MM.1S (cell line): ENCODE measurements at regions not wholly inside any gene's neighbourhood (a gene's known extent, or its start where the extent isn't known, plus 50 kb on each side); places are given as distances from the start of the nearest gene placed in this dataset.

Experiments used
- DNase-seq: peaks from one replicate; pipeline ENCODE4 v3.0.0-alpha.2; 2015
- H2AFZ ChIP-seq: fragments of 300-600 bp; sonication (generic); 2 replicates; pipeline ENCODE4 v1.6.0; 2016; ENCODE audit warnings: antibody characterized with exemption, low read length
- H3F3A ChIP-seq: fragments of 300-600 bp; sonication (generic); 2 replicates; pipeline ENCODE4 v1.6.1; 2016; ENCODE audit warnings: mild to moderate bottlenecking, antibody characterized with exemption, low read length, moderate library complexity, mixed read lengths; ENCODE audit not compliant: insufficient read depth
- H3K27ac ChIP-seq: fragments of 300-600 bp; sonication (generic); 2 replicates; pipeline ENCODE4 v1.5.1; 2016; ENCODE audit warnings: mild to moderate bottlenecking, low read length
- H3K27me3 ChIP-seq: fragments of 300-600 bp; sonication (generic); replicated peaks from 2 replicates; pipeline ENCODE4 v1.6.0; 2016; ENCODE audit warnings: low read length; ENCODE audit not compliant: insufficient read depth
- H3K36me3 ChIP-seq: fragments of 300-600 bp; sonication (generic); replicated peaks from 2 replicates; pipeline ENCODE4 v1.6.1; 2016; ENCODE audit warnings: mild to moderate bottlenecking, low read length, mixed read lengths; ENCODE audit not compliant: insufficient read depth
- H3K4me1 ChIP-seq: fragments of 300-600 bp; sonication (generic); 2 replicates; pipeline ENCODE4 v1.6.1; 2016; ENCODE audit warnings: low read length, mixed read lengths
- H3K4me2 ChIP-seq: fragments of 300-600 bp; sonication (generic); 2 replicates; pipeline ENCODE4 v1.6.0; 2016; ENCODE audit warnings: low read depth, low read length
- H3K4me3 ChIP-seq: fragments of 300-600 bp; sonication (generic); 2 replicates; pipeline ENCODE4 v1.5.1; 2016; ENCODE audit warnings: low read length, mixed read lengths
- H3K79me2 ChIP-seq: fragments of 300-600 bp; sonication (generic); 2 replicates; pipeline ENCODE4 v1.6.1; 2016; ENCODE audit warnings: mixed run types, low read length, mixed read lengths
- H3K9ac ChIP-seq: fragments of 300-600 bp; sonication (generic); 2 replicates; pipeline ENCODE4 v1.6.1; 2016; ENCODE audit warnings: low read length, mixed read lengths
- H3K9me2 ChIP-seq: fragments of 300-600 bp; sonication (generic); replicated peaks from 2 replicates; pipeline ENCODE4 v1.6.1; 2016; ENCODE audit warnings: mild to moderate bottlenecking, low read length, mixed read lengths; ENCODE audit not compliant: insufficient read depth
- H3K9me3 ChIP-seq: fragments of 300-600 bp; sonication (generic); replicated peaks from 2 replicates; pipeline ENCODE4 v1.6.1; 2016; ENCODE audit warnings: mild to moderate bottlenecking, low read length, mixed read lengths; ENCODE audit not compliant: insufficient read depth
- H4K20me1 ChIP-seq: fragments of 300-600 bp; sonication (generic); 2 replicates; pipeline ENCODE4 v1.6.1; 2016; ENCODE audit warnings: mild to moderate bottlenecking, low read length, moderate library complexity, mixed read lengths; ENCODE audit not compliant: insufficient read depth
- CTCF ChIP-seq: fragments of 300-600 bp; sonication (generic); IDR thresholded peaks from 2 replicates; pipeline ENCODE4 v1.5.1; 2016; ENCODE audit warnings: antibody characterized with exemption, low read length, mixed read lengths
- EZH2 ChIP-seq: fragments of 300-600 bp; sonication (generic); optimal IDR thresholded peaks from 2 replicates; pipeline ENCODE3; 2017; ENCODE audit warnings: low read depth, mild to moderate bottlenecking, antibody characterized with exemption, low read length, mixed read lengths
- EZH2phosphoT487 ChIP-seq: fragments of 300-600 bp; sonication (generic); IDR thresholded peaks from 2 replicates; pipeline ENCODE4 v1.6.1; 2018; ENCODE audit warnings: antibody characterized with exemption, low read length

GRCh38 chr2:236333417-236334121, 69.4 kb upstream of the ASB18 start:
- Histone ChIP-seq H3K36me3 (no peaks in the 10 kb centered on the region), H4K20me1 (no peaks in the 10 kb centered on the region), H3K79me2 (no peaks in the 10 kb centered on the region), H3K9ac (no peak overlapping the region), H3K9me2 (no peaks in the 10 kb centered on the region), H3K27me3 (no peaks in the 10 kb centered on the region), H3K27ac (no peak overlapping the region), H2AFZ (no peak overlapping the region), H3K4me1 (no peaks in the 10 kb centered on the region), H3K4me2 (no peak overlapping the region), H3K4me3 (no peak overlapping the region), H3F3A (no peaks in the 10 kb centered on the region), H3K9me3 (no peaks in the 10 kb centered on the region)
- DNase-seq = no peak
- TF ChIP-seq EZH2phosphoT487 (no peak), EZH2 (no peak), CTCF (no peak)

- no peak overlapping the region for H3K9ac ChIP-seq
- no peaks in the 10 kb centered on the region for H4K20me1 ChIP-seq
- no peaks in the 10 kb centered on the region for H3K4me1 ChIP-seq
- H3K27me3 ChIP-seq = no peaks in the 10 kb centered on the region
- no peak for DNase-seq
- TF ChIP-seq EZH2phosphoT487 = no peak
- TF ChIP-seq CTCF = no peak
- TF ChIP-seq EZH2 = no peak
- no peak overlapping the region for H3K4me2 ChIP-seq
- H3K79me2 ChIP-seq = no peaks in the 10 kb centered on the region
- no peak overlapping the region for H3K27ac ChIP-seq
- no peaks in the 10 kb centered on the region for H3F3A ChIP-seq
- H3K9me3 ChIP-seq = no peaks in the 10 kb centered on the region
- no peak overlapping the region for H3K4me3 ChIP-seq
- H3K9me2 ChIP-seq = no peaks in the 10 kb centered on the region
- no peaks in the 10 kb centered on the region for H3K36me3 ChIP-seq
- H2AFZ ChIP-seq = no peak overlapping the region
These were observed 70.1 kb upstream of the ASB18 start for GRCh38 chr2:236334122-236334876.

GRCh38 chr2:236335696-236336574, 71.7 kb upstream of the ASB18 start:
- Histone ChIP-seq H3K4me1 (no peaks in the 10 kb centered on the region), H3K4me2 (no peak overlapping the region), H4K20me1 (no peaks in the 10 kb centered on the region), H3K27ac (no peak overlapping the region), H3K9ac (no peak overlapping the region), H3K4me3 (no peak overlapping the region), H2AFZ (no peak overlapping the region), H3K9me2 (no peaks in the 10 kb centered on the region), H3K27me3 (no peaks in the 10 kb centered on the region), H3K9me3 (no peaks in the 10 kb centered on the region), H3K36me3 (no peaks in the 10 kb centered on the region), H3F3A (no peaks in the 10 kb centered on the region), H3K79me2 (no peaks in the 10 kb centered on the region)
- TF ChIP-seq CTCF (no peak), EZH2phosphoT487 (no peak), EZH2 (no peak)
- no peak for DNase-seq
